Epithelial cell of esophagus (primary cell): ENCODE measurements at regions not wholly inside any gene's neighbourhood (a gene's known extent, or its start where the extent isn't known, plus 50 kb on each side); places are given as distances from the start of the nearest gene placed in this dataset.

ENCODE experiments used
- DNase-seq: peaks from one replicate; pipeline ENCODE4 v3.0.0; 2010; ENCODE audit warnings: low read depth
- H3K4me3 ChIP-seq: 2 replicates; pipeline ENCODE4 v1.5.1; 2011; ENCODE audit warnings: mild to moderate bottlenecking, low read length, control low read depth
- TF ChIP-seq, protein P1 (sequence below): IDR thresholded peaks from 2 replicates; pipeline ENCODE4 v1.5.1; 2011; ENCODE audit warnings: low read depth, mild to moderate bottlenecking, low read length, control low read depth, inconsistent platforms; ENCODE audit not compliant: insufficient read depth; ENCODE audit errors: missing control alignments

DNA sequence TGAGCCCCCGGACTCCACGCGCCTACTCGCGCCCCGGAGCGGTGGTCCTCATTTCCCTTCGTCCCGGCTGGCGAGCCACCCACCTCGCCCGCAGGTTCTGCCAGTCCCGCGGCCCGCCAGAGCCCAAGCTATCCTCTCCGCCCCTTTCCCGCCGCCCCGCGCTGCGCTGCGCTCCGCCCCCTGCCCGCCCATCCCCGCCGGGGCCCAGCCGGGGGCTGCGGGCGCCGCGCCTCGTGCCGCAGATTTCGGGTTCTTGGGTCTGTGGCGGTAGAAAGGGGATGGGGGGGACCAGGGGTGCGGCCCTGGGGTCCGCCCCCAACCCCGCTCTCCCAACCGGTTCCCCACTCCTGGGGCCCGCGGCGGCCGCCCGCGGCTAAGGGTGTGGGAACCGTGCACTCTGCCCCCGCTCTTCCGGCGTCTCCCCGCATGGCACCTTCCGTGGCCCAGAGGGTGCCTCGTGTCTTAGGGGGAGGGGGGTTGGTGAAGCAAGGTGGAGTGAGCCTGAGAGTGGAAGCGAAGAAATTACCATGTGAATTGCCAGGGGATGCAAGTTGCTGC, 650.8 kb upstream of the DIPK2B start:
- TF ChIP-seq, protein P1, sequence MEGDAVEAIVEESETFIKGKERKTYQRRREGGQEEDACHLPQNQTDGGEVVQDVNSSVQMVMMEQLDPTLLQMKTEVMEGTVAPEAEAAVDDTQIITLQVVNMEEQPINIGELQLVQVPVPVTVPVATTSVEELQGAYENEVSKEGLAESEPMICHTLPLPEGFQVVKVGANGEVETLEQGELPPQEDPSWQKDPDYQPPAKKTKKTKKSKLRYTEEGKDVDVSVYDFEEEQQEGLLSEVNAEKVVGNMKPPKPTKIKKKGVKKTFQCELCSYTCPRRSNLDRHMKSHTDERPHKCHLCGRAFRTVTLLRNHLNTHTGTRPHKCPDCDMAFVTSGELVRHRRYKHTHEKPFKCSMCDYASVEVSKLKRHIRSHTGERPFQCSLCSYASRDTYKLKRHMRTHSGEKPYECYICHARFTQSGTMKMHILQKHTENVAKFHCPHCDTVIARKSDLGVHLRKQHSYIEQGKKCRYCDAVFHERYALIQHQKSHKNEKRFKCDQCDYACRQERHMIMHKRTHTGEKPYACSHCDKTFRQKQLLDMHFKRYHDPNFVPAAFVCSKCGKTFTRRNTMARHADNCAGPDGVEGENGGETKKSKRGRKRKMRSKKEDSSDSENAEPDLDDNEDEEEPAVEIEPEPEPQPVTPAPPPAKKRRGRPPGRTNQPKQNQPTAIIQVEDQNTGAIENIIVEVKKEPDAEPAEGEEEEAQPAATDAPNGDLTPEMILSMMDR = no peak
- DNase-seq = peak; percentile 86
- peak overlapping the region; percentile 72 for H3K4me3 ChIP-seq

DNA sequence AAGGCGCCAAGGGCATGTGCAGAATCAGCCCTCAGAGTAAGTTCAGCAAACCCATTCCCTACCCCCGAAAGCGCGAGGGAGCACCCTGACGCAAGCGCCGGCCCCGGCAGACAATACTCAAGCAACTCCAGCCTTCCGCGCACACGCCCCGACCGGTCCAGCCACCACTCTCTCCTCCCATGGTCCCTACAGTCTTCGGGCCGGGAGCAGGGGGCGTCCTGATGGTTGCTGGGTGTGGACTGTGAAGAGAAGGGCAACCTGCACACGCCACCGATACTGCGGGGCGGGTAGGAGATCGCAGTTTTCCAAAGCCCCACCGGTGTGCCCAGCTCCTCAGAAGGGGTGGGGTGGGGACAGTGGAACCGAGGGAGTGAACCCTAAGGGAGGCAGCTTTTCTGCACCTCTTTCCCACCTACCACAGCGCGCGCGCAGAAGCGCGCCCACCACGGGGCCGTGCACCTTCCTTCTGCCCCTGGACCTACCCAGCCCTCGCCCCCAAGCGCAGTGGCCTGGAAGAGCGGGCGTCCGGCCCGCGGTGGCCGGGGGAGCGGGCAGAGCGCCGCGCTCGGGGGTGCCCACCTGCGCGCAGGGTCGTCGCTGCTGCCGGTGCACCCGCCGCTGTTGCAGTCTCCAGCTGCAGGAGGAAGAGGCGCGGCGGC, 650.2 kb upstream of the DIPK2B start:
- TF ChIP-seq, protein P1 = no peak
- peak overlapping the region; percentile 72 for H3K4me3 ChIP-seq
- DNase-seq = peak; percentile 57

DNA sequence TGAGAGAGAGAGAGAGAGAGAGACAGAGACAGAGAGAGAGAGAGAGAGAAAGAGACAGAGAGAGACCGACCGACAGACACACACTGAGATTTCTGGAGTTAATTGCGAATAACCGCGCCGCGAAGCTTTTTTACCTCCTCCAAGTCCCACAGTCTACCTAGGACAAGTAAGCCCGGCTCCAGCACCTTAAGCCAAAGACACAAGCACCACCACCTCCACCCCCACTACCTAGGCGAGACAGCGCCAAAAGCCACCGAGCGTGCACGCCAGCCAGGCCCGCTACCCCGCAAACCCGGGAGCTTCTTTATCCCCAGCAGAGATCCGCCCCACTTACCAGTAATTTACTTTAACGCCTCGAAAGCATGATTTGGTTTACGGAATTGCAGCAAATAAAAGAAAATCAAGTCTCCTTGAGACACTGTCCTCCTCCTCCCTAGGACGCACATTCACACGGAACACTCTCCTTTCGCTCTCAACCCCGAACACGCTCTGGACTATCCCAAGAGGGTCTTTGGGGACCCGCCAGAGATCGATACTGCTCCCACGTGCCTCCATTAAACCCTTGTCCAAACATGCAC, 649.6 kb upstream of the DIPK2B start:
- TF ChIP-seq, protein P1 = no peak
- peak overlapping the region; percentile 72 for H3K4me3 ChIP-seq
- DNase-seq = peak; percentile 41

DNA sequence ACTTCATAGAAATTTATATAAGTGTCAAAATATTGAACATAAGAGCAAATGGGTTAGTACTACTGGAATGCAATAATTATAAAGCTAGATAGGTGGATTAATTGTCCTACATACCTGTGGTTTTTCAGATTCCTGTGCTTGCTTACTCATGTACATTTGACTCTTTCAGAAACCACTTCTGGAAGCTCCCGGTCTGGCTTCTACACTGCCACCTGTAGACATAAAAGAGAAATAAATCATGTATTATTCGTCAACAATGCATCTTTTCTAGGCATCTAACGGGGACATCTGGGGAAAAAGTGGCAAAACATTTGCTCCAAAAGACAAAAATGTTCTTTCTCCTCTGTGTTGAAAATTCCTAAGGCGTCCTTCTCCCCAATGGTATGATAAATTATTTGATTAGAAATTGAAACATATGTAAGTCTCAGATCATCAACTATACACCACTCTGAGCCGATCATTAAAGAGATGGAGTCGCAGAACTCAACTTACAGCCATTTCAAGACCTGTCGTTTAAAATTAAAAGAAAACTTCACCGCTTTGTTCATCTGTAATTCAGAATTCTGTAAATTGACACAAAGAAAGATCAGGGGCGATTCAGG, 648.7 kb upstream of the DIPK2B start:
- TF ChIP-seq, protein P1 = peak; percentile 40
- H3K4me3 ChIP-seq = peak overlapping the region; percentile 72
- peak; percentile 83 for DNase-seq

DNA sequence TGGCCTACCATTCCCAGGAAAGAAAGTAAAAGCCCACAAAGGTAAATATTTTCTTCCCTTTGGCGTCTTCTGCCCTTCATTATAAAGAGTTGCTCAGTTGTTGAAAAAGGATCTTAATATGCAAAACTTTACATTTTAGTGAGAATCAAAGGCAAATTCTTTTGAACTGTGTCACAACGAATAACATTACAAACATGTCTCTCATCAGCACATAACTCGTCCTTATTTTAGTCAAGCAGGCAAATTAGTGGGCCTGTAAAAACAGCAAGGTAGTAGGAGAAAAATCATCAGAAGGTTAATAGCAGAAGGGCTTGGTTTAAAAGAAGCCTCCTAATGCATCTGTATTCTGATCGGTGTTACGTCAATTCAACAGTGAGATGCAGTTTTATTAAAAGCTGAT, 647.3 kb upstream of the DIPK2B start:
- H3K4me3 ChIP-seq = peak overlapping the region; percentile 27
- DNase-seq = no peak
- TF ChIP-seq, protein P1 = no peak

DNA sequence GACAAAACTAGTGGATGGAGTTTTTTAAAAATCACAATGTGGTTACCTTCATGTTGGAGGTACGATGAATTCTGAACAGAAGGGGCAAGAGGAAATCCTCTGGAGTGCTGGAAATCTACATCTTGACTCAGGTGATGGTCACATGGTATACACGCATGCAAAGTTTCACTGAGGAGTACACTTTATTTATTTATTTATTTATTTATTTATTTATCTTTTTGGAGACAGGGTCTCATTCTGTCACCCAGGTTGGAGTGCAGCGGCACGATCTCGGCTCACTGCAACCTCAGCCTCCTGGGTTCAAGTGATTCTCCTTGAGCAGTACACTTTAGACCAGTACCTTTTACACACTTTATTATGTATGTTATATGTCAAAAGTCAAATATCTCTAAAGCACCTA, 645.7 kb upstream of the DIPK2B start:
- TF ChIP-seq, protein P1 = no peak
- H3K4me3 ChIP-seq = no peak overlapping the region
- DNase-seq = no peak

DNA sequence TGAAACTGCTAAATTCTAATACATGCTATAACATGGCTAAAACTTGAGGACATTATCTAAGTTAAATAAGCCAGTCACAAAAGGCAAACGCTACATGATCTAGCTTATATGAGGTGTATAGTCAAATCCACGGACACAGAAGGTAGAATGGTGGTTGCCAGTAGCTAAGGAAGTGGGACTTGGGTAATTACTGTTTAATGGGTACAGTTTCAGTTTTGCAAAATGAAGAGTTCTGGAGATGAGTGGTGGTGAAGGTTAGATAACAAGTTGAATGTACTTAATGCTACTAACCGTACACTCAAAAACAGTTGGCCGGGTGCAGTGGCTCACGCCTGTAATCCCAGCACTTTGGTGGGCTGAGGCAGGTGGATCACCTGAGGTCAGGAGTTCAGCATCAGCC, 644.5 kb upstream of the DIPK2B start:
- TF ChIP-seq, protein P1 = no peak
- no peak overlapping the region for H3K4me3 ChIP-seq
- DNase-seq = no peak
